Suprapubic skin (tissue), 4 donors: ENCODE measurements at regions not wholly inside any gene's neighbourhood (a gene's known extent, or its start where the extent isn't known, plus 50 kb on each side); places are given as distances from the start of the nearest gene placed in this dataset.
A peak's percentile ranks its signal among the peaks of the same experiment; 100 is the strongest.

Experiments
- DNase-seq, 2 donors: peaks; one replicate each; pipeline ENCODE4 v3.0.0-alpha.2; 2019; ENCODE audit warnings: low spot score in 2 of 2
- H3K27ac ChIP-seq: fragments of 200-600 bp; sonication (generic); one replicate; pipeline ENCODE4 v1.5.1; 2019
- H3K27me3 ChIP-seq: fragments of 200-600 bp; sonication (generic); one replicate; pipeline ENCODE4 v1.5.1; 2019
- H3K36me3 ChIP-seq: fragments of 200-600 bp; sonication (generic); one replicate; pipeline ENCODE4 v1.5.1; 2019
- H3K4me1 ChIP-seq: fragments of 200-600 bp; sonication (generic); one replicate; pipeline ENCODE4 v1.5.1; 2019
- H3K4me3 ChIP-seq: fragments of 200-600 bp; sonication (generic); one replicate; pipeline ENCODE4 v1.5.1; 2019; ENCODE audit warnings: mild to moderate bottlenecking
- H3K9me3 ChIP-seq: fragments of 200-600 bp; sonication (generic); one replicate; pipeline ENCODE4 v1.5.1; 2019
- EP300 ChIP-seq: sonication (generic); formaldehyde crosslinking; IDR thresholded peaks from one replicate; pipeline ENCODE4 v1.6.1; 2017; ENCODE audit warnings: antibody characterized with exemption
- POLR2A ChIP-seq, 2 donors: fragments of 450-650 bp; IDR thresholded peaks; one replicate each; pipeline ENCODE4 v1.6.1; 2017; ENCODE audit warnings: antibody characterized with exemption in 2 of 2, mild to moderate bottlenecking in 2 of 2, moderate library complexity in 2 of 2
- POLR2AphosphoS5 ChIP-seq, 3 donors: sonication (generic); formaldehyde crosslinking; IDR thresholded peaks; one replicate each; pipeline ENCODE4 v1.6.1; 2017; ENCODE audit warnings: antibody characterized with exemption in 3 of 3
- whole genome bisulfite sequencing: methylation state at CpG from one replicate; pipeline ENCODE4 v1.1.5; 2018; 5-methylcytosine and 5-hydroxymethylcytosine counted together
- TF ChIP-seq, protein P1 (sequence below), 2 donors: fragments of 200-600 bp in 1 of 2; fragments of 450-650 bp in 1 of 2; sonication (generic) in 1 of 2; IDR thresholded peaks; one replicate each; pipeline ENCODE4 v1.5.1; 2016 to 2019; ENCODE audit warnings: antibody characterized with exemption in 2 of 2, mild to moderate bottlenecking in 1 of 2, moderate library complexity in 1 of 2

DNA sequence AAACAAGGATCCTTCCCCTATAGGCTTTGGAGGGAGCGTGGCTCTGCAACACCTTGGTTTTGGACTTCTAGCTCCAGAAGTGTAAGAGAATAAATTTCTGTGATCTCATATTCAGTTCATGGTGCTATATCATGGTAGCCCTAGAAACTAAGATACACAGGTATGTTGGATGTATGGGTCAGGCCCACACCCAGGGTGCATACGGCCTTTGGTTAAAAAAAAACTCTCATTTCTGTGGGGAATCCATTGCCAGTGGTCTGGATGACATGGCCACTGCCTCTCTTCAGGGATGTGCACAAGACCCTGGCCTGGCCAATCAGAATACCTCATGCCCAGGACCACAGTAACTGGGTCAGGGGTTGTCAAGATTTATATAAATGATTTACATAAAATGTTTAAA, 56.8 kb upstream of the CD34 start:
- H3K4me1 ChIP-seq: peaks cover 21% of the 10 kb centered on the region
- H3K9me3 ChIP-seq: no peaks in the 10 kb centered on the region
- H3K27me3 ChIP-seq: no peaks in the 10 kb centered on the region
- no peak for TF ChIP-seq EP300
- no peak for TF ChIP-seq POLR2A (IDR thresholded peaks at IDR 0.05)
- TF ChIP-seq, protein P1, sequence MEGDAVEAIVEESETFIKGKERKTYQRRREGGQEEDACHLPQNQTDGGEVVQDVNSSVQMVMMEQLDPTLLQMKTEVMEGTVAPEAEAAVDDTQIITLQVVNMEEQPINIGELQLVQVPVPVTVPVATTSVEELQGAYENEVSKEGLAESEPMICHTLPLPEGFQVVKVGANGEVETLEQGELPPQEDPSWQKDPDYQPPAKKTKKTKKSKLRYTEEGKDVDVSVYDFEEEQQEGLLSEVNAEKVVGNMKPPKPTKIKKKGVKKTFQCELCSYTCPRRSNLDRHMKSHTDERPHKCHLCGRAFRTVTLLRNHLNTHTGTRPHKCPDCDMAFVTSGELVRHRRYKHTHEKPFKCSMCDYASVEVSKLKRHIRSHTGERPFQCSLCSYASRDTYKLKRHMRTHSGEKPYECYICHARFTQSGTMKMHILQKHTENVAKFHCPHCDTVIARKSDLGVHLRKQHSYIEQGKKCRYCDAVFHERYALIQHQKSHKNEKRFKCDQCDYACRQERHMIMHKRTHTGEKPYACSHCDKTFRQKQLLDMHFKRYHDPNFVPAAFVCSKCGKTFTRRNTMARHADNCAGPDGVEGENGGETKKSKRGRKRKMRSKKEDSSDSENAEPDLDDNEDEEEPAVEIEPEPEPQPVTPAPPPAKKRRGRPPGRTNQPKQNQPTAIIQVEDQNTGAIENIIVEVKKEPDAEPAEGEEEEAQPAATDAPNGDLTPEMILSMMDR (IDR thresholded peaks at IDR 0.05): no peak
- TF ChIP-seq POLR2AphosphoS5 (IDR thresholded peaks at IDR 0.05): no peak
- no peak overlapping the region for H3K27ac ChIP-seq
- H3K36me3 ChIP-seq: no peaks in the 10 kb centered on the region
- H3K4me3 ChIP-seq: no peak overlapping the region
- DNase-seq: no peak
- 95% methylated on average over 2 of the region's 2 CpGs for WGBS

DNA sequence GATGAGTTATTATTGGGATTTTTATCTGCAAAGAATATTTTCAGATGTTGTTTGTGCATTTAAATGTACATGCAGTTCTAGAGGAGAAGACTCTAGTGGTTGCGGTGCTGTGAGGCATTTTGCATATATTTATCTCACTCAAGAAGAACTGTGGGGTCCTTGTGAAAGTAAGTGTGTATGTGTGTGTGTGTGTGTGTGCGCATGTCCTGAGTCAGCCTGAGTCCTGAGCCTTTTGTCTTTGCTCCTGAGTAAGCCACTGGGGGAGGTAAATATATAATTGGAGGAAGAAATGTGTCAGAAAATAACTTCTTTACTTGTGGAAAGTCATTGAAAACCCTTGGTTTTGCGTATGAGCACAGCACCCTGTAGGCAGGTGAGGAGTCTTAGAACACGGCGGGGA, 55.6 kb upstream of the CD34 start:
- peaks cover 28% of the 10 kb centered on the region for H3K4me1 ChIP-seq
- no peak overlapping the region for H3K4me3 ChIP-seq
- TF ChIP-seq POLR2A (IDR thresholded peaks at IDR 0.05): no peak
- no peak for TF ChIP-seq EP300
- TF ChIP-seq POLR2AphosphoS5 (IDR thresholded peaks at IDR 0.05): no peak
- TF ChIP-seq, protein P1 (IDR thresholded peaks at IDR 0.05): no peak
- 88% methylated on average over 5 of the region's 5 CpGs for WGBS
- no peak for DNase-seq
- no peaks in the 10 kb centered on the region for H3K27me3 ChIP-seq
- no peaks in the 10 kb centered on the region for H3K36me3 ChIP-seq
- no peaks in the 10 kb centered on the region for H3K9me3 ChIP-seq
- H3K27ac ChIP-seq: no peak overlapping the region

DNA sequence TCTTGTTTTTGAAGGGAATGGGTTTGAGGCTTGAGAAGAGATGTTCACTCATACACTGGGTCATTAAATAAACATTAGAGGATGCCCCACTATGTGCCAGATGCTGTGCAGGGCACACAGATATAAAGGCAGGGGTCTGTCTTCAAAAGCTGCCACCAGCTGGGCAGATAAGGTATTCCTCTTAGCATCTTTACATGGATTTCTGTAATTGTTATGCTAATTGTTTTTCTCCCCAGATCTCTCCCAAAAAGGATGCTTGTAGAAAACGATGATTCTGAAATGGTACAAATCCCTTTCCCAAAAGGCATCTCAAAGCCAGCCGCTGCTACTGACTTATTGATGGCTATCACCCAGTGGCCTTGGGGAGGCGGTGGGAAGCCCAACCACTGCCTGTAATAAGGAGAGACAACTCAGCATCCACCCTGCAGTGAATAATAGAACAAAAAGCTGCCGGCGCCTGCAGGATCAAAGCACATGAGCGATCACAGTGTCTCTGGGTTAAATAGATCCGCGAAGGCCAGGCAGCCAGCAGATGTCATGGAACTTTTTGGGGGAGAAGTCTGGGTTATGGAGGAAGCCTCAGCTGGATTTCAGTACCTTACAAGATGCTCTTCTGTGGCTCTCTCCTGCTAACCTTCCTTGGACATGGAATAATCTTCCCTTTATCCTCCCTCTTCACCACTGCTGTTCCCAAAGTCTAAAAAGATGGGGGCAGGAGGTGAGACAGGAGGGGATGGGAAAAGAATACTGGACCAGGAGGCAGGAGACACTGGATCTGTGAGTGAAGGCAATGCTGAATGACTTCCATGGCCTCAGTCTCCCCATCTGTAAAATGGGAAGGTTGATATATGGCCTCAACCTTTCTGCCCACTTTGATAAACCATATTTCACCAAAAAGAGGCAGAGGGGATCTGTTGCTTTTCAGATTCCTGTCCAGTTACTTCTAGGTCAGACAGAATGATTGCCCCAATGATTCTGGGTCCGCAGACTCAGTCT, 54.8 kb upstream of the CD34 start:
- H3K27me3 ChIP-seq: no peaks in the 10 kb centered on the region
- no peaks in the 10 kb centered on the region for H3K9me3 ChIP-seq
- no peak for TF ChIP-seq POLR2A (IDR thresholded peaks at IDR 0.05)
- no peak for TF ChIP-seq POLR2AphosphoS5 (IDR thresholded peaks at IDR 0.05)
- TF ChIP-seq, protein P1 (IDR thresholded peaks at IDR 0.05): no peak
- TF ChIP-seq EP300: no peak
- no peak overlapping the region for H3K27ac ChIP-seq
- H3K4me3 ChIP-seq: no peak overlapping the region
- no peaks in the 10 kb centered on the region for H3K36me3 ChIP-seq
- DNase-seq: no peak
- H3K4me1 ChIP-seq: peaks cover 28% of the 10 kb centered on the region
- WGBS: 65% methylated on average over 9 of the region's 9 CpGs

DNA sequence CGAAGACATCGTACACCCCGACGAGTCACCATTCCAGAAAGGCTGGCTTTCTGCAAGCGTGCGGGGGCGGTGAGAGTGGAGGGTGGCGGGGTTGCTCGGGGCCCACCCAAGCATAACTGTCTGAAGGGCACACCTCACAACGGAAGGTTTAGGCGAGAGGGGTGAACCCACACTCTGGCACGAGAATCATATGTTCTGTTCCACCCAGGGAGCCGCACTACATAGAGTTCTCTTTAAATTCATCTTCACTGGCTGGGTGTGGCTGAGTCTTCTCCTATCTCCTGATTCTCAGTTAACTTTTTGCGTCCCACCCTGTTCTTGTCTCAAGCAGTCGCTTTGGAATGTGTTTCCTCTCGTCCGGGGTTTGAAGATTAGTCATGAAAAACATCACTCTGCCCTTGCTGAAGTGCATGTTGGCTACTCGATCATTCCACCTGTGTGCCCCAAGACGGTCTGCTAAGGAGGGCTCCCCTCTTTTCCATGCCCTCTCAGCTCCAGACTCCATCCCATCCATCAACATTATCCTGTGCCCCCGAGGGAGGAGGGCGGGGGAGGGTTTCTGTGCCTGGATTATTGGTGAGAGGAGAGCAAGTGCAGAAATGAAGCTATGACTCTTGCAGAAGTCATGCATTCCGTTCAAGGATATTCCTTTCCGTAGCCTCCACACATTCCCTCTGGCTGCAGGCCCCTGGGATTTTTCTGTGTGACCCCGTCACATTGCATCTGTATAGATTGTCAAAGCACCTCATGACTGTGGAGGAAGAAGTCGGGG, 53.5 kb upstream of the CD34 start:
- H3K36me3 ChIP-seq: no peaks in the 10 kb centered on the region
- TF ChIP-seq, protein P1 (IDR thresholded peaks at IDR 0.05): no peak
- TF ChIP-seq POLR2A (IDR thresholded peaks at IDR 0.05) (no peak), POLR2AphosphoS5 (IDR thresholded peaks at IDR 0.05) (no peak), EP300 (no peak)
- H3K9me3 ChIP-seq: no peaks in the 10 kb centered on the region
- peaks cover 32% of the 10 kb centered on the region for H3K4me1 ChIP-seq
- H3K27ac ChIP-seq: peak overlapping the region; percentile 94
- H3K4me3 ChIP-seq: peak overlapping the region; percentile 66
- H3K27me3 ChIP-seq: no peaks in the 10 kb centered on the region
- 45% methylated on average over 25 of the region's 25 CpGs for WGBS
- no peak for DNase-seq
